Stimulated activated naive CD4-positive, alpha-beta T cell (primary cell): ENCODE measurements at regions not wholly inside any gene's neighbourhood (a gene's known extent, or its start where the extent isn't known, plus 50 kb on each side); places are given as distances from the start of the nearest gene placed in this dataset.
"Not testable (repeated sequence)": the region's sequence is repeated elsewhere in the genome, so short reads cannot be mapped to it uniquely, and the experiment has no call there.

Source experiments
- DNase-seq, 6 experiments: peaks; one replicate each; lab custom pipeline; 2025; lab: John Stamatoyannopoulos, UW

DNA sequence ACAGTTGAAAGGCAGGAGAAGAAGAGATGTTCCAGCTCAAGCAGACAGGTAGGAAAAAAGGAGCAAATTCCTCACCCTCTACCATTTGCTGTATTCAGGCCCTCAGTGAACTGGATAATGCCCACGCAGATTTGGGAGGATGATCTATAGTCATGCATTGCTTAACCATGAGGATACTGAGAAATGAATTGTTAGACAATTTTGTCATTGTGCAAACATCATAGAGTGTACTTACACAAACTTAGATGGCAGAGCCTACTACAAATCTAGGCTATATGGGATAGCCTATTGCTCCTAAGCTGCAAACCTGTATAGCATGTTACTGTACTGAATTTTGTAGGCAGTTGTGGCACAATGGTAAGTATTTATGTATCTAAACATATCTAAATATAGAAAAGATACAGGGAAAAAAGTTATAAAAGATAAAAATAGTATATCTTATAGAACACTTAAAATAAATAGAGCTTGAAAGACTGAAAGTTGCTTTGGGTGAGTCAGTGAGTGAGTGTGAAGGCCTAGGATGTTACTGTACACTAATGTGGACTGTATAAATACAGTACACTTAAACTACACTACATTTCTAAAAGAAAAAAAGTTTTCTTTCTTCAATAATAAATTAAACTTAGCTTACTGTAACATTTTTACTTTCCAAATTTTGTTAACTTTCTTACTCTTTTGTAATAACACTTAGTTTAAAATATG, 672.3 kb downstream of the UTRN start:
- no peak for DNase-seq

DNA sequence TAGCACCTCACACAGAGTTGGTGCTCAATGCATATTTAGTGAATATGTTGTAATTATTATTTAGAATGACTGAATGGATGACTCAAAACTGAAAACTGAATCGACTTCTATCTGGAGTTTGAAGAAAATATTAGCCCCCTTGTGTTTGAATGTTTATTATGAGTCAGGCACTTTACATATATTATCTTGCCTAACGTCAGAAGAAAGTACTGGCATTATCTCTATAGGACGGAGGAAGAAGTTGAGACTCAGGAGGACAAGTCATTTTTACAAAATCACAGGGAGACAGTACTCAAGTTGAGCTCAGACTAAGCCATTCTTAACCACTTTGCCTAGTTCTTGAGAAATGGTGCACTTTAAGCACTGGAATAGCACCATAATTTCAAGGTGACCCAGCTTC, 684.0 kb downstream of the UTRN start:
- DNase-seq, result no peak

DNA sequence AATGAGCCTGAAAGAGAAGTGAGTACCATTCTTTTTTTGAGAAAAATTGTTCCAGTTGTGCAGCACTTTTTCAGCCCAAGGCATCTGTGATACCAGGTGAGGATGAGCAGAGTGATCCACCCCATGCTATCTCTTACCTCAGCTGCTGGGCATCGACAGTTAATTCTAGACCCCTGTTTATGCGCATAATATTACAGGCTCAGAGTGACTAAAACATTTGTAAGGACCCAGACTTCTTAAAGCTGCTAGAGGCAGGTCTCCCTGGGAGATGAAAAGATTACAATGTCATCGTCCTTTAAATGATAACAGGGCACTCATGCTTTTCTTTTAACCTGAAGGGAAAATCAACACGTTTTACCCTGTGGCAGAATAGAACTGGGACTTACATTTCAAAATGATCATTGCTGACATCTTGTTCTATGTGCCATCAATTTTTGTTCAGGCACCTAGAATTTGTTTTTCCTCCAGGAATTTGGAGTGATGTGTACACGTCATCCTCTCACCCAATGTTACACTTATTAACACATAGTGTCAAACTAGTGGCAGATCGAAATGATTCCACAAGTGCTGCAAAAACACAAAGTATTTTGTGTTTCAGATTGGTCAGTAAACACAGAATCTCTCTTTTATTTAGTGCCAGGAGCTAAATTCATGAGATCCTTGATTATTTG, 684.6 kb downstream of the UTRN start:
- DNase-seq, result no peak

DNA sequence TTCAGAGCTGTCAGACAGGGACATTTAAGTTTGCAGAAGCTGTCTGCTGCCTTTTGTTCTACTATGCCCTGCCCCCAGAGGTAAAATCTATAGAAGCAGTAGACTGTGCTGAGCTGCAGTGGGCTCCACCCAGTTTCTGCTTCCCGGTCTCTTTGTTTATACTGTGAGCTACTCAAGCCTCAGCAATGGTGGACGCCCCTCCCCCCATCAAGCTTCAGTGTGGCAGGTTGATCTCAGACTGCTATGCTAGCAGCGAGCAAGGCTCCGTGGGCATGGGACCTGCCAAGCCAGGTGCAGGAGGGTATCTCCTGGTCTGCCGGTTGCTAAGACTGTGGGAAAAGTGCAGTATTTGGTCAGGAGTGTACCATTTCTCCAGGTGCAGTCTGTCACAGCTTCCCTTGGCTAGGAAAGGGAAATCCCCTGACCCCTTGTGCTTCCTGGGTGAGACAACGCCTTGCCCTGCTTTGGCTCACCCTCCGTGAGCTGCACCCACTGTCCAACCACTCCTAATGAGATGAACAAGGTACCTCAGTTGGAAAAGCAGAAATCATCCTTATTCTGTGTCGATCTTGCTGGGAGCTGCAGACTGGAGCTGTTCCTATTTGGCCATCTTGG, 692.2 kb downstream of the UTRN start:
- DNase-seq, result not testable (repeated sequence)

DNA sequence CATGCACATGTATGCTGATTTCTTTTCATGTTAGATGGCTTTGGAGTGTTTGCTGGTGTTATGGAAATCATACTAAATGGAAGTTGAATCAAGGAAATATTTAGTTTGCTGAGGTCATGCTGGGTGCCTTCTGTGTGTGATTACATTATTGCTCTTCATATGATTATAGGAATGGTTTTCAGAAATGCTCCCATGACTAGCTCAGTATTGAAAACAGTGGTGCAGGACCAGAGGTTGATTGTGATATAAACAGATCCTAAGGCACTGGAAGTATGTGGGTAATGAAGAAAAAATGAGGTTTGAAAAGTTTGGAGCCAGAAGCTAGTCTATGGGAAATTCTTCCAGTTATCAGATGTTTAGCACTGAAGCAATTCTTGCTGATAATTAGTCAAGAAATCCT, 693.1 kb downstream of the UTRN start:
- no peak for DNase-seq

DNA sequence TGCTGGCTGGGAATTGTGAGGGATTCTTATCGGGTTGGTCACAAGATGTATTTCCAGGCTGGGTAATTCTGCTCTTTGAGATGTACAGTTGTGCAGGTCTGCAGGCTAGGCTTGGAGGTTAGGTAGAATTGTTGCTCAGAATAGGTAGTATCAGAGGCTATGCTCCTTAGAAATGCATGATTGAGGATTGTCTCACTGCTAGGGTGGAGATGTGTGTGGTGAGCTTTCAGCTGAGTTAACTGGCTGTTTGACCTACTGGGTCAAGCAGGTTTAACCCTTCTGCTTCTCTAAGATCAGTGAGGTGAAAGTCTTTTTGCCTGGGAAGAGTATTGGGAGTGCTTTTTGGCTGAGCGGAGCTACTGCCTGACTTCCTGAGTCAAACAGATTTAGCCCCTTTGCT, 701.1 kb downstream of the UTRN start:
- DNase-seq, result no peak

DNA sequence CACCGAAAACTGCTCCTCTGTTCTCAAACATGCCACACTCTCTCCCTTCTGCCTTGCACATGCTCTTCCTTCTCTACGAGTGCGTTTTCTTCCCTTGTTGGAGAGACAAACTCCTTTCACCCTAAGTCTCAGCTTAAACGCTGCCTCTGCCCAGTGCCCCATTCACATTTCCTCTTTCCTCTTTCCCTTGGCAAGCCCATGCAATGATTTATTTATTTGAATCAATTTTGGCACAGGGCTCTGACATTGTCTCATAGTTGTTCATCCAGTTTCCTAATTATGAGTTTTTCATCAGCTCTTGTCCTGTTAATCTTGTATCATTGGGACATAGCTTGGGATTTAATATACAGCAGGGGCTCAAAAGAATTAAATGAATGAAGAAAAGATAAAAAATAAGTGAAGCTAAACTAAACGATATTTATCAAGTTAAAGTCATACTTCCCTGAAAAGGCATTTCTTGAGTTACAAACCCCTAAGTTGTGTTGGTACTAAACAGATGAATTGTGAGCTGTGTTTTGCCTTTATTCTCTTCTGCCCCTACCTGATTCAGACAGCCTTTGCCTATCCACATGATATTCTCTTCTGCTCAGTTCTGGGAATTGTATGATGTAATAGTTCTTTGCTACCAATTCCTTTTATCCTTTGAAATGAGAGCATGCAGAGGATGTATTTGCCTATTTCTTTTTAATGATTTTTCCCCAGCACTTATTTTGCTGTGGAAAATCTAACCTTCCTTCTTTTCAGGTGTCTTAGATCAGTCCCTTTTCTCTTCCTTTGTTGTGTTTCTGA, 704.4 kb downstream of the UTRN start:
- no peak for DNase-seq

DNA sequence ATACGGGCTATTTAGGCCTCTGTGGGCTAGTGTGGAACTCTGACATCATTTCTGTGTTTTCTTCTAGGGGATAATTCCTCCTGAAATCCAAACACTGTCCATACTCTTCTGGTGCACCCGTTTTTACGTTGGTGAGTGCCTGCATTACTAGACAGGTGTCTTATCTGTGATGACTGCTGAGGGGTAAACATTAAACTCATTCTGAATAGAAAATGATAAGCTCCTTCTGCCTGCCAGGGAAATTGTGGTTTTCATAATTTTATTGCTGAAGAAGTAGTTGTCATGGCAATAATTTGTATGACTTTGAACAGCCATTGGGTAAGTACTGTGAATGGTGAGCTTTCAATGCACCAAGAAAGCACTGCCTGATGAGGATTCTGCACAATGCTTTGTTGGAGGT, 705.6 kb downstream of the UTRN start:
- DNase-seq, result no peak

DNA sequence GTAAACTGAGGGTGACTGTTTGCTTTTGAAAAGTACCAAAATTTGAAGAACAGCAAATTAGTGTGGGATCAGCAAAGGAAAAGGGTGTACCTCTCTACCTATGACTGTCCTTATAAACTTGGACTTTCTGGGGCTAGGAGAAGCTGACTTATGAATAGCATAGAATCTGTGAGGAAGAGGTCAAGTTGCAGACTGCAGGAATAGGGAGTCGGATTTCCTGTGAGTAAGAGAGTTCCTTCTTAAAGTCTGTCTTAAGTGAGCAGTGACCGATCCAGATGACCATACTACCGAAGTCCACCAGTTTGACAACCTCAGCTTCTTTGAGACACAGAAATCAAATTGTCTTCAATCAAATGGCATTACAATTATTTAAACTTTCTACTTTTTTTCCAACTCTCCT, 708.7 kb downstream of the UTRN start:
- DNase-seq, result no peak

DNA sequence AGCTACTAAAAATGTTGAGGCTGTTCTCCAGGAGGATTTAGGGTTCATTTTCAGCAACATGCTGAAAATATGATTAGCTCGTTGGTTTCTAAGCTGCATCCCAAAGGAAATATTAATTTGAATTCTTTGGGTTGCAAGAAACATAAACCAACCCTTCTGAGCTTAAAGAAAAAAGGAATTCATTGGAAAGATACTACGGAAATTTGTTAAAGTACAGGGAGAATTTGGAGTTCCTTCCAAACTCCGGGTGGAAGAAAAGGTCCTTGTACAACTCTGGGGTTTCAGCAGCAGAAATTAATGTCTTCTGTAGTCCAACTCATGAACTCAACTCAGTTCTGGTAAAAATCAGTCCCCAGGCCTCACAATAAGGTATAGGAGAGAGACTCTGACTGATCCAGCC, 712.9 kb downstream of the UTRN start:
- DNase-seq, result no peak

DNA sequence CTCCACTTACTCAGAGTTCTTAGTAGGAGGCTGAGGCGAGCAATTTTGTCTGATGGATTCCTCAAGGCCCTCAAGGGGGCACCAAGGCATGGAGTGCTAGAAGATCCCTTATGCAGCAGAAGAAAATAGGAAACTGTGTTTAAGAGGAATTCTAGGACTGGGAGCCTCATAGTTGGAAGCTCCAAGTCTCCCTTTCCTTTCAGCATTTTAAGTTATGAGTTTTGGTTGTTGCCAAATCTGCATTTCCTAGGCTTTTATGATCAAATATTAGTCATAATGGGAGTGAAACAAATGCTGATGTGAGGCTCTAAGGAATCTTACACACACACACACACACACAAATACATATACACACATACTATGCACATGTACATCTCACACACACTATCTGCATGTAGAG, 714.0 kb downstream of the UTRN start:
- no peak for DNase-seq

DNA sequence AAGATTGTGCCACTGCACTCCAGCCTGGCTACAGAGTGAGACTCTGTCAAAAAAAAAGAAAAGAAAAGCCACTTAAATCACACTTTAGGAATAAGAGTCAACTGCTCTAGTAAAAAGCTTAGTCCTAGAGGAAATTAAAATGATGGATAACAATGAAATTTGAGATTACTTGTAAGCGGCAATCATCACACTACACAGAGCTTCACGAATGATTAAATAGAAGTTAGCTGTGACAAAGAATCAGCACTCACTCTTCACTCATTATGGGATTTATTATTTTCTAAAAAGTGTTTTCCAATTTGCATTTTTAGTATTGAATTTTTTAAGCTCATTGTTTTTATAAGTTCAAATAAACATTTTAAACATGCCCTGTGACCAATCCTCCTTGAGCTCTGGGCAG, 718.0 kb downstream of the UTRN start:
- no peak for DNase-seq

DNA sequence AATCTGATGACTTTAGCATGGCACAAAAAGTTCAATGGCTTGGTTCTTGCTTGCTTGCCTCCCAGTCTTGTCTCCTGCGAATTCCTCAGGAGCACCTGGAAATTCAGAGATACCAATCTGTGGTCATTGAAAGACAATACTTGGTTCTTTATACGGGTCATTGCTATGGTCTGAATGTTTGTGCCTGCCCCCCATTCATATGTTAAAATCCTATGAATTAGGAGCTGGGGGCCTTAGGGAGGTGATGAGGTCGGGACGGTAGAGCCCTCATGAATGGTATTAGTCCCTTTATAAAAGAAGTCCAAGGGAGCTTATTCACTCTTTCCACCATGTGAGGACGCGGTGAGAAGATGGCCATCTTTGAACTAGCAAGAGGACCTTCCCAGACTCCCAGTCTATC, 721.8 kb downstream of the UTRN start:
- no peak for DNase-seq

DNA sequence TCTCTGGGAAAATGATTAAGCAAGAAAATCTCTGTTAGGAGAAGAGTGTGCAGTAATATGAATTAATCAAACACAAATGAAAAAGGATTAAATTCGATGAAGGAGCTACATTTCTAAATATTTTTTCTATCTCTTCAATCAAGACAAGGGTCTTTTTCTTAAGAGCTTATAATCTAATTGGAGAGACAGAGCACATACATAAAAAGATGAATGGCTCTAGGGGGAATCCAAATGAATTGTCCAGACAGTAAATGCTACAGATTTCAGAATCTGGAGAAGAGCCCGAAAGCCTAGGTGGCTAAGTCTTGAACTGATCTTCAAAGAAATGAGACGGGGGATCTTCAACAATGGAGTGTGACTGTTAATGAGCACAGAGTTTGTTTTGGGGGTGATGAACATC, 723.6 kb downstream of the UTRN start:
- DNase-seq, result no peak

DNA sequence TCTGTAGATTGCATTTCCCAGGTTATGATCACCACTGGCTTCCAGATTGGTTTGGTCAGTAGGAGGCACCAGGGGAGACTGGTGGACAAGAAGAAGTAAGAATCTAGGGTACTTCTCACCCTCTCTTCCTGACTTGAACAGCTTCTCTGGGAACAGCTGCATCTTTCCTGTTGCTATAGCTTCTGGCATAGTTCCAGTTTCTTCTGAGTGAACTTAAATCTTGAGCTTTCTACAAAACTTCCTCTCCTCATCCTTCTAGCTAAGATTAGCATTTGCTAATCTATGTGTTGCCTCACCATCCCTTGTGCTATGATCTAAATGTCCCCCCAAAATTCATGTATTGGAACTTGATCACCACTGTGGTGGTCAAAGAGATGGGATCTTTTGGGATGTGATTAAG, 724.6 kb downstream of the UTRN start:
- DNase-seq, result no peak

DNA sequence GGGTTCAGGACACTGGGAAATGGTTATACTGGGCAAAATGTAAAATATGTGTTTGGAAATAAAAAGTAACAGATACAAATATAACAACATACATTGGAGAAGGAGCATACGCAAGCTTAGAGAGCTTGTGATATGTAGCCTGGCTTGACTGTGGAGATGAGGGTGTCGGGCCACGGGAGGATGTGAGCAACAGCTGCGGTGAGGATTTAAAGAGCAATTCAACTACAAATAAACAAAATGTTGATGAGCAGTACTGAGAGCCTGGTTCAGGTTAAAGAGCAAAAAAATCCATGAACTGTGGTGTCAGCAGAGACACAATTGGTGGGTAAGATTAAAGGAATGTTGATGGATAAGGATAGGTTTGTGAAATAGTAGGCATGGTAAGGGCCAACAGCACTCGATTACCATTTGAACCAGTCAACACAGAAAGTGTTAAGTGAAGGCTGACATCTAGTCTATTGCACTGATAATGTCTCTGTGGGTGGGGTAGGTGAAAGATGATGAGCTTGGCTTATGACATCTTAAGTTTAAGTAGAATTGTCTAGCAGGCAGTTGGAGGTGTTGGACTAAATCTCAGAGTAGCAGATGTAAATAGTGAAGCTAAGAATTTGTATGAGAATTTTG, 723.2 kb downstream of the EPM2A start:
- DNase-seq, result no peak

DNA sequence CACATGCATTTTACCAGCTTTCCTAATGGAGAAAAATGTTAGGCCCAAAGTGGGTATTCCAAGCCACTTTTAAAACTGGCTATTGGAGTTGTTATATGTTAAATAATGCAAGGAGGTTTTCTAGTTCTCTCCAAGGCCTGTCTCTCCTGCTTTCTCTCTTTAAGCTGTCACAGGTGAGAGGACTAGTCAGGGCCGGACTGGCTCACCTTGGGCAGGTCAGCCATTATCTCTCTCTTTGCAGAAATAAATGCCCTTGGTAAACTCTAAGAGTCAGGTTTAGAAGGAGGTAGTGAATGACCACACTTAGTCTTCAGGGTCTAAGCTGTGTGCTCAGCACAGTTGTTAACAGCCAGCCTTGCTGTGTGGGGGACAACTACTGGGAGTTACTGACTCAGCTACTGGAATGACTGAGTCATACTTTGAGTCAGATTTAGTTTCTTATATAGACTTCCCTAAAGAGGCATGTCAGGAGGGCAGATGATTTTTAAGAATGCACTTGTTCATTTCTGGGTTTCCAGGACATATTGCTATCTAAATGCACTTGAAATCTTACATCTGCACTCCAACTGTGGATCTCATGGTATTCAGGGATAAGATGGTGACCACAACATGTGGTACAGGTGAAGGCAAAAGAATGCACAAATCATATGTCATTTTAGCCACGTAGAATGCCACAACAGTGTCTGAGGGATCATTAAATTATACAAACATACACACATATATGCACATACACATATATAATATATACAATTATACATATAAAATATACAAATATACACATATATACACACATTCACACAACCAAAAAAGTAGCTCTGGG, 719.4 kb downstream of the EPM2A start:
- DNase-seq, result no peak

DNA sequence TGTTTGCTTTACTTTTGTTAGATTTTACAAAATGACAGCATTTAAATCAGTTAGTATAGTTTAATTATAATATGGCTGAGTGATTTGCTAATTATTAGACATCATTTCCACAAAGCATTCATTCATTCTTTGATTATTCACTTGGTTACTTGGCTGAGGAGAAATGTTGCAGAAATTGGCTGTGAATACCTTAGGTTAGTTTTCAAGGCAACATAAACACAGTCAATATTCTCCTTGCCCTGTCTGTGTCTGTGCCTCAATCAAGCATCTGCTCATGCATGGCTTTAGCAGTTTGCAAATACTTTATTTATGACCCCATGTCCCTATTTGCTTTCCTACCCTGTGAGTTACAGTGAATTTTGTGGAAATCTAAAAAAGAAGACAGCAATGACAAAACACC, 718.3 kb downstream of the EPM2A start:
- no peak for DNase-seq

DNA sequence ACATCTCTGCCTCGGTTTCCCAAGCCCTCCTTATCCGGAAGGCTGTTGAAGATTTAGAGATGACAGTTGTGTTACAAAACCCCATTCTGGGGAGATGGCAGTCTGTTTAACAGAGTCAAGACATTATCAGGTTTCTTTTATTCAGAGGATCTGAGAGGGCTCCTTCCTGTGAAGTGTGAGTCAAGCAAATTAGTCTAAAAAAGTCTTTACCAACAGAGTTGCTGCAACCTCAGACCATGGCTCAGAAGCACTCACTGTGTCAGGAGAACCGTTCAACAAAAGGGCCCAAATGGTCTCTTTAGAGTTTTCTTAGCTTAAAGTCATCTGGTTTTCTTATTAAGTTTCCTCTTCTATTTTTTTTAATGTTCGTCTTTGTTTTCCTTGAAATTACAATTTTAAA, 717.8 kb downstream of the EPM2A start:
- DNase-seq, result no peak

DNA sequence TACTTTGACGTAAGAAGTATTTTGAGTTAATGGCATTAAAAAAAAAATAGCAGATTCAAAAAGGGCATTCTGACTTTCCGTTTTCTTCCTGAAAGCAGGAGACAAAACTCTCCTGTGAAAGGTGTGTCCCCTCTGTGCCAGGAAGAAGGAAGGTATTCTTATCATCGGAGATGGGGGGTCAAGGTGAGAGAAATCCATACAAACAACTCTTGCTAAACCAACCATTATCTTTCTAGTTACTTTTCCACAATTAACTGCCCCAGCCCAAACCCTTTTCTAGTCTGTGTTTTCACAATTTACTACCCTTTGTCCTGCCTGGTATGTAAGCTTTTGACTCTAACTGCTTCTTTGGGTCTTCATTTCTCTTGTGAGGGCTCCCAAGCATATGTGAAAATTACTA, 717.3 kb downstream of the EPM2A start:
- no peak for DNase-seq

DNA sequence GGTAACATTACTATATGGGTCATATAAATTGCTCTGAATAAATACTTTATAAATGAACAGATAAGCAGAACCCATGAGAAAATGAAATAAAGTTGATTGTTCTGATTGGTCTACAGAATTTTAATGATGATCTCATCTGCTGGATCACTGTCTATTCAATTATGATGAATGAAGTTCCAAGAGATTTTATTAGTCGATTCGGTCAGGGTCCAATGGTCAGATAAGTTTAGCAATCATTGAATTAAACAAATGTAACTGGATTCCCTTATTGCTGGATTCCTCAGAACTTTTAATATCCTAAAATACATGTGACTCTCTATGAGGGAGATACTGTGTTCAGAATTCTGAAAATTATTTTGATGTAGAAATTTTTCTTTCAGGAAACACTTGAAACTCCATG, 715.2 kb downstream of the EPM2A start:
- DNase-seq, result no peak

DNA sequence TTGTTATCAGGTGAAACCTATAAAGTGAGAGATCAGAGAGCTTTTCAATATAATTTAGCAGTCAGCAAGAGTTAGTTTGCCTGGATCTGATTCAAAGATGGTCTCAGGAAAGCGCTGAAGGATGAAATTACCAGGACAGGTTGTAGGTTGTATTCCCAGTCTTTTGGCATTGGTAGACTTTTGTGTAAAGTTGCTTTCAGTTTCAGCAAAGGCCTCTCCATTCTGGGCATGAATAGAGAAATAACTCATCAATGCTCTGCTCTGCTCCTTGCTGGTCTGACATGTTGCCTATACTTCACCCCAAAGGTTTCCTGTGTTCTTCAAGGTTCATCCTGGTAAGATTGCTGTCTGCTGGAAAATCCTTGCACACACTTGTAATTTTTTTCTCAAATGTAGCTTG, 714.8 kb downstream of the EPM2A start:
- DNase-seq, result no peak
